NT2/D1 (cell line): ENCODE measurements at regions not wholly inside any gene's neighbourhood (a gene's known extent, or its start where the extent isn't known, plus 50 kb on each side); places are given as distances from the start of the nearest gene placed in this dataset.

Experiments
- SUZ12 ChIP-seq: IDR thresholded peaks from 2 replicates; pipeline ENCODE4 v1.6.1; 2011; ENCODE audit not compliant: insufficient read length, insufficient read depth; ENCODE audit errors: extremely low read depth
- YY1 ChIP-seq: IDR thresholded peaks from 2 replicates; pipeline ENCODE4 v1.6.1; 2011; ENCODE audit not compliant: insufficient read length, insufficient read depth
- ZNF274 ChIP-seq: IDR thresholded peaks from 2 replicates; pipeline ENCODE4 v1.6.1; 2011; ENCODE audit warnings: mild to moderate bottlenecking, low read depth, low read length

GRCh38 chr2:145268931-145269330 lies 749.0 kb upstream of the ZEB2 start:
- TF ChIP-seq YY1, result no peak
- no peak for TF ChIP-seq ZNF274
- no peak for TF ChIP-seq SUZ12
